GM12878 (cell line): ENCODE measurements at regions not wholly inside any gene's neighbourhood (a gene's known extent, or its start where the extent isn't known, plus 50 kb on each side); places are given as distances from the start of the nearest gene placed in this dataset.

Source experiments
- ATAC-seq: fragments of 200-7000 bp; cut with Tn5 transposase; 3 replicates; pipeline ENCODE4 v1.9.1; 2020; ENCODE audit warnings: mild to moderate bottlenecking, moderate library complexity
- BruUV-seq: library from RNA; stranded (reverse); fragments of 400-500 nt; replicated peaks from 2 replicates; lab custom pipeline; 2021; lab: Mats Ljungman, UMichigan
- CTCF ChIA-PET: fragments of 300-600 bp; sonication (Branson Sonifier 250); formaldehyde crosslinking; extraction: SDS; loops from one replicate; lab custom pipeline; 2021; ENCODE audit warnings: inconsistent platforms; lab: Yijun Ruan, JAX
- POLR2A ChIA-PET: fragments of 350-600 bp; formaldehyde crosslinking; extraction: SDS; loops from one replicate; lab custom pipeline; 2021; ENCODE audit warnings: inconsistent platforms; lab: Charles Lee
- RAD21 ChIA-PET: fragments of 300-600 bp; sonication (Branson Sonifier 250); formaldehyde crosslinking; loops from one replicate; lab custom pipeline; 2023; ENCODE audit warnings: antibody characterized with exemption; ENCODE audit not compliant: unreplicated experiment; lab: Charles Lee
- SMC1A ChIA-PET: fragments of 300-600 bp; sonication (Branson Sonifier 250); formaldehyde crosslinking; loops from one replicate; lab custom pipeline; 2023; ENCODE audit not compliant: unreplicated experiment, uncharacterized antibody; lab: Charles Lee
- DNase-seq: peaks from one replicate; pipeline ENCODE4 v3.0.0-alpha.2; 2011; ENCODE audit warnings: low read depth, low spot score
- FAIRE-seq: peaks from 3 replicates; lab custom pipeline; 2011; peaks lifted over from hg19 to GRCh38; lab: Jason Lieb, UNC
- H2AFZ ChIP-seq: 2 replicates; pipeline ENCODE4 v1.6.0; 2011; ENCODE audit warnings: low read depth, low read length, control low read depth; ENCODE audit not compliant: control insufficient read depth
- H3K27ac ChIP-seq: 2 replicates; pipeline ENCODE4 v1.5.1; 2011; ENCODE audit warnings: control low read depth; ENCODE audit not compliant: control insufficient read depth, insufficient read depth
- H3K27me3 ChIP-seq, 2 experiments: replicated peaks in 1 of 2; 2 replicates each; pipeline versions ENCODE4 v1.6.0 to v1.6.1; 2011; ENCODE audit warnings: low read length in 1 of 2; ENCODE audit not compliant: control insufficient read depth in 2 of 2, insufficient read depth in 2 of 2
- H3K36me3 ChIP-seq, 2 experiments: 2 replicates each; pipeline ENCODE4 v1.5.1; 2011; ENCODE audit warnings: low read length in 1 of 2; ENCODE audit not compliant: control insufficient read depth in 2 of 2, insufficient read depth in 2 of 2
- H3K4me1 ChIP-seq: 2 replicates; pipeline ENCODE4 v1.6.1; 2011; ENCODE audit warnings: mild to moderate bottlenecking, low read length, moderate library complexity, mixed read lengths; ENCODE audit not compliant: control insufficient read depth, insufficient read depth
- H3K4me2 ChIP-seq: 2 replicates; pipeline ENCODE4 v1.6.0; 2011; ENCODE audit warnings: control low read depth; ENCODE audit not compliant: control insufficient read depth, insufficient read depth
- H3K4me3 ChIP-seq: fragments of 200-600 bp; sonication (generic); 2 replicates; pipeline ENCODE4 v1.5.1; 2016
- H3K79me2 ChIP-seq: 2 replicates; pipeline ENCODE4 v1.6.0; 2011; ENCODE audit warnings: low read length; ENCODE audit not compliant: control insufficient read depth, insufficient read depth
- H3K9ac ChIP-seq: 2 replicates; pipeline ENCODE4 v1.8.0; 2011; ENCODE audit warnings: low read length, control low read depth, mixed read lengths; ENCODE audit not compliant: control insufficient read depth, insufficient read depth
- H3K9me3 ChIP-seq: replicated peaks from 3 replicates; pipeline ENCODE4 v1.5.1; 2011; ENCODE audit warnings: mild to moderate bottlenecking, low read length; ENCODE audit not compliant: control insufficient read depth, insufficient read depth
- H4K20me1 ChIP-seq: 2 replicates; pipeline ENCODE4 v1.6.0; 2011; ENCODE audit not compliant: control insufficient read depth, insufficient read depth
- CBFB ChIP-seq: IDR thresholded peaks from 2 replicates; pipeline ENCODE4 v1.6.1; 2016; ENCODE audit warnings: antibody characterized with exemption, low read depth
- CBX5 ChIP-seq: sonication (generic); IDR thresholded peaks from 2 replicates; pipeline ENCODE4 v1.6.1; 2016; ENCODE audit warnings: low read depth, moderate library complexity, mild to moderate bottlenecking, inconsistent platforms
- CHD2 ChIP-seq: IDR thresholded peaks from 2 replicates; pipeline ENCODE4 v1.6.1; 2011; ENCODE audit warnings: low read depth, low read length, improper control_type of control experiment, borderline replicate concordance
- CUX1 ChIP-seq: IDR thresholded peaks from 2 replicates; pipeline ENCODE4 v1.6.1; 2012; ENCODE audit warnings: improper control_type of control experiment, low read depth, low read length; ENCODE audit not compliant: insufficient replicate concordance
- KDM1A ChIP-seq: fragments of 200-600 bp; sonication (generic); IDR thresholded peaks from 2 replicates; pipeline ENCODE4 v1.6.1; 2016; ENCODE audit warnings: borderline replicate concordance
- KLF5 ChIP-seq: fragments of 450-650 bp; IDR thresholded peaks from 2 replicates; pipeline ENCODE4 v1.6.1; 2014; ENCODE audit warnings: mild to moderate bottlenecking; ENCODE audit not compliant: partially characterized antibody
- RAD51 ChIP-seq: fragments of 450-650 bp; IDR thresholded peaks from 2 replicates; pipeline ENCODE4 v1.6.1; 2016; ENCODE audit warnings: moderate library complexity, mild to moderate bottlenecking, inconsistent platforms
- RB1 ChIP-seq: fragments of 450-650 bp; formaldehyde crosslinking; IDR thresholded peaks from 2 replicates; pipeline ENCODE4 v1.6.1; 2017; ENCODE audit warnings: mild to moderate bottlenecking, borderline replicate concordance
- REST ChIP-seq: IDR thresholded peaks from 2 replicates; pipeline ENCODE4 v1.6.1; 2012; ENCODE audit warnings: mild to moderate bottlenecking, low read depth, low read length
- TARDBP ChIP-seq: IDR thresholded peaks from 2 replicates; pipeline ENCODE4 v1.6.1; 2016; ENCODE audit warnings: borderline replicate concordance
- YBX1 ChIP-seq: fragments of 450-650 bp; IDR thresholded peaks from 2 replicates; pipeline ENCODE4 v1.6.1; 2016; ENCODE audit warnings: antibody characterized with exemption
- ZNF24 ChIP-seq: fragments of 450-650 bp; IDR thresholded peaks from 2 replicates; pipeline ENCODE4 v1.6.1; 2017; ENCODE audit warnings: antibody characterized with exemption, mild to moderate bottlenecking
- WGBS: methylation state at CpG from one replicate; pipeline ENCODE4 v1.1.6; 2016; ENCODE audit warnings: low lambda C conversion rate; ENCODE audit not compliant: insufficient replicate concordance, insufficient coverage; ENCODE audit errors: missing lambda C conversion rate; 5-methylcytosine and 5-hydroxymethylcytosine counted together
- in situ Hi-C: fragments of 300-500 bp; cut with MboI; formaldehyde crosslinking; loops from 9 replicates; pipeline ENCODE4 v1.14.3; 2018; ENCODE audit warnings: mixed read lengths
- intact Hi-C: fragments of 100-400 bp; cut with micrococcal nuclease; formaldehyde crosslinking; loops from one replicate; pipeline ENCODE4 v1.14.2; 2022; ENCODE audit not compliant: unreplicated experiment
- TF ChIP-seq, protein P1 (sequence below): fragments of 150-350 bp; IDR thresholded peaks from 2 replicates; pipeline ENCODE4 v1.6.1; 2014; ENCODE audit warnings: mild to moderate bottlenecking, low read depth, low read length

DNA sequence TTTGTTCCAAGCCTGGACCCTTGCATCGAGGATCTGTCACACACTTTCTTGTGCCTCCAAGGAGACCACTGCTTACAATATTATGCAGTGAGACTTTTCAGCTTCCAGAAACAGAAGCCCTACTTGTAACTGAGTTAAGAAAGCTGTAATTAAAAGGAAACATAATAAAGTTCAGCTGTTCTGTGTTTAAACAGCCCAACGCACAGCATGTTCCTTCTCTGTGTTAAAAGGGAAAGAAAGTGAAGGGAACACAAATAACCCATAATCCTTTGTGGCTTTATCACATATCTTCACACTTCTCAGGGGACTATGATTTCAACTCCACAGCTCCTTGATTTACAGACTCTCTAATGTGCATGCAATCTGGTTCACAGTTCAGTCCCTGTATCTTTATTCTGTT, 200.3 kb upstream of the MTNR1B start:
- SMC1A ChIA-PET = no interaction called here
- CTCF ChIA-PET = no interaction called here
- in situ Hi-C loops = no loop called here
- Histone ChIP-seq H3K4me1 (no peaks in the 10 kb centered on the region), H3K9ac (no peak overlapping the region)
- TF ChIP-seq CBFB = no peak
- no peak for TF ChIP-seq RB1
- TF ChIP-seq CBX5 = no peak
- TF ChIP-seq, protein P1, sequence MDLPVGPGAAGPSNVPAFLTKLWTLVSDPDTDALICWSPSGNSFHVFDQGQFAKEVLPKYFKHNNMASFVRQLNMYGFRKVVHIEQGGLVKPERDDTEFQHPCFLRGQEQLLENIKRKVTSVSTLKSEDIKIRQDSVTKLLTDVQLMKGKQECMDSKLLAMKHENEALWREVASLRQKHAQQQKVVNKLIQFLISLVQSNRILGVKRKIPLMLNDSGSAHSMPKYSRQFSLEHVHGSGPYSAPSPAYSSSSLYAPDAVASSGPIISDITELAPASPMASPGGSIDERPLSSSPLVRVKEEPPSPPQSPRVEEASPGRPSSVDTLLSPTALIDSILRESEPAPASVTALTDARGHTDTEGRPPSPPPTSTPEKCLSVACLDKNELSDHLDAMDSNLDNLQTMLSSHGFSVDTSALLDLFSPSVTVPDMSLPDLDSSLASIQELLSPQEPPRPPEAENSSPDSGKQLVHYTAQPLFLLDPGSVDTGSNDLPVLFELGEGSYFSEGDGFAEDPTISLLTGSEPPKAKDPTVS = no peak
- TF ChIP-seq ZNF24 = no peak
- no peak for TF ChIP-seq REST
- no peak for TF ChIP-seq CUX1
- no peak for TF ChIP-seq RAD51
- TF ChIP-seq TARDBP = no peak
- TF ChIP-seq YBX1 = no peak
- TF ChIP-seq CHD2 = no peak
- TF ChIP-seq KDM1A = no peak
- TF ChIP-seq KLF5 = no peak
- TF ChIP-seq, all 136 proteins: peak for 0
- RAD21 ChIA-PET = no interaction called here
- FAIRE-seq = no peak
- H3K9me3 ChIP-seq = no peaks in the 10 kb centered on the region
- H4K20me1 ChIP-seq = no peaks in the 10 kb centered on the region
- H3K27ac ChIP-seq = no peak overlapping the region
- no peak for ATAC-seq
- POLR2A ChIA-PET = no interaction called here
- peaks cover 1 to 6% of the 10 kb centered on the region in 2 experiments; a peak in 2 of 4 replicates for H3K27me3 ChIP-seq
- intact Hi-C loops = no loop called here
- no peak overlapping the region for H2AFZ ChIP-seq
- no peaks in the 10 kb centered on the region for H3K36me3 ChIP-seq
- no peak for DNase-seq
- 0% methylated on average over 2 of the region's 2 CpGs for WGBS
- H3K4me2 ChIP-seq = no peak overlapping the region
- H3K4me3 ChIP-seq = no peak overlapping the region
- H3K79me2 ChIP-seq = no peaks in the 10 kb centered on the region
- no TSS peak for BruUV-seq
